Gastroesophageal sphincter (tissue), 4 donors: ENCODE measurements at regions not wholly inside any gene's neighbourhood (a gene's known extent, or its start where the extent isn't known, plus 50 kb on each side); places are given as distances from the start of the nearest gene placed in this dataset.

Experiments used
- ATAC-seq: fragments of 150-250 bp; one replicate; pipeline ENCODE4 v1.9.1; 2016; ENCODE audit warnings: mild to moderate bottlenecking, moderate library complexity
- H3K27ac ChIP-seq, 4 donors: fragments of 200-600 bp; sonication (generic) in 3 of 4; 1 replicate in 3 of 4; 2 replicates in 1 of 4; pipeline ENCODE4 v1.5.1; 2016 to 2019
- H3K27me3 ChIP-seq: fragments of 200-600 bp; sonication (generic); one replicate; pipeline ENCODE4 v1.5.1; 2019
- H3K36me3 ChIP-seq, 2 donors: fragments of 200-600 bp; sonication (generic); one replicate each; pipeline ENCODE4 v1.5.1; 2019; ENCODE audit warnings: control low read depth in 1 of 2
- H3K4me1 ChIP-seq, 3 donors: fragments of 200-600 bp; sonication (generic); 1 replicate in 2 of 3; 2 replicates in 1 of 3; pipeline ENCODE4 v1.5.1; 2016 to 2019; ENCODE audit warnings: control low read depth in 2 of 3
- H3K4me3 ChIP-seq, 2 donors: fragments of 200-600 bp; sonication (generic); one replicate each; pipeline ENCODE4 v1.5.1; 2019; ENCODE audit warnings: mild to moderate bottlenecking in 1 of 2, moderate library complexity in 1 of 2
- H3K9me3 ChIP-seq, 3 donors: fragments of 200-600 bp; sonication (generic); one replicate each; pipeline ENCODE4 v1.5.1; 2017 to 2019; ENCODE audit warnings: control low read depth in 2 of 3
- EP300 ChIP-seq: sonication (generic); formaldehyde crosslinking; IDR thresholded peaks from one replicate; pipeline ENCODE4 v1.6.1; 2017; ENCODE audit warnings: antibody characterized with exemption, mild to moderate bottlenecking
- POLR2A ChIP-seq, 2 donors: fragments of 450-650 bp; IDR thresholded peaks; one replicate each; pipeline ENCODE4 v1.6.1; 2017; ENCODE audit warnings: antibody characterized with exemption in 2 of 2, mild to moderate bottlenecking in 2 of 2, moderate library complexity in 1 of 2
- POLR2AphosphoS5 ChIP-seq: sonication (generic); formaldehyde crosslinking; IDR thresholded peaks from one replicate; pipeline ENCODE4 v1.6.1; 2017; ENCODE audit warnings: antibody characterized with exemption
- WGBS, 2 donors: methylation state at CpG; one replicate each; pipeline ENCODE4 v1.1.5; 2018; ENCODE audit warnings: low coverage in 1 of 2; 5-methylcytosine and 5-hydroxymethylcytosine counted together
- TF ChIP-seq, protein P1 (sequence below), 4 experiments: fragments of 200-600 bp in 2 of 4; fragments of 450-650 bp in 2 of 4; sonication (generic) in 1 of 4; IDR thresholded peaks; one replicate each; pipeline ENCODE4 v1.5.1; 2017 to 2019; ENCODE audit warnings: antibody characterized with exemption in 4 of 4, mild to moderate bottlenecking in 2 of 4, moderate library complexity in 2 of 4

DNA sequence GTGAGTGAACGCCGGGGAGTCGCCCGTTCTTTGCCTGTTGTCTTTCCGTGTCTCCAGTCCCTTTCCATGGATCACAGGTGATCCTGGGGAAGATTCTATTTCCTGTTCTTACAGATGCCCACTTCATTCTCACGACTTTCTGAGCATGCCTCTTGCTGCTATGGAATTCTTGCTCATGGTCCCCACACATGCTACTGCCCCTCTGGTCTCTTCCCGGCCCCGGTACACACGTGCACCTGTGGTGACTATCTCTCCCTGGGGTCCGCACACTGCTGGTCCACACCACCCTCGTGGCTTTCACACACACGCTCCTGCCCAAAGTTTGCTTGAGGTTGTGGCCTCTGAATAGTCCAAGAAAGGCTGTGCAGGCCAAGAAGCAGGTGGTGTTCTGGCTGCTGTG is 67.9 kb upstream of the ALKAL2 start:
- ATAC-seq, result no peak
- Histone ChIP-seq H3K4me3 (no peak overlapping the region), H3K36me3 (no peaks in the 10 kb centered on the region), H3K27me3 (peaks cover 31% of the 10 kb centered on the region), H3K9me3 (no peaks in the 10 kb centered on the region), H3K4me1 (no peaks in the 10 kb centered on the region), H3K27ac (no peak overlapping the region)
- TF ChIP-seq, protein P1, sequence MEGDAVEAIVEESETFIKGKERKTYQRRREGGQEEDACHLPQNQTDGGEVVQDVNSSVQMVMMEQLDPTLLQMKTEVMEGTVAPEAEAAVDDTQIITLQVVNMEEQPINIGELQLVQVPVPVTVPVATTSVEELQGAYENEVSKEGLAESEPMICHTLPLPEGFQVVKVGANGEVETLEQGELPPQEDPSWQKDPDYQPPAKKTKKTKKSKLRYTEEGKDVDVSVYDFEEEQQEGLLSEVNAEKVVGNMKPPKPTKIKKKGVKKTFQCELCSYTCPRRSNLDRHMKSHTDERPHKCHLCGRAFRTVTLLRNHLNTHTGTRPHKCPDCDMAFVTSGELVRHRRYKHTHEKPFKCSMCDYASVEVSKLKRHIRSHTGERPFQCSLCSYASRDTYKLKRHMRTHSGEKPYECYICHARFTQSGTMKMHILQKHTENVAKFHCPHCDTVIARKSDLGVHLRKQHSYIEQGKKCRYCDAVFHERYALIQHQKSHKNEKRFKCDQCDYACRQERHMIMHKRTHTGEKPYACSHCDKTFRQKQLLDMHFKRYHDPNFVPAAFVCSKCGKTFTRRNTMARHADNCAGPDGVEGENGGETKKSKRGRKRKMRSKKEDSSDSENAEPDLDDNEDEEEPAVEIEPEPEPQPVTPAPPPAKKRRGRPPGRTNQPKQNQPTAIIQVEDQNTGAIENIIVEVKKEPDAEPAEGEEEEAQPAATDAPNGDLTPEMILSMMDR (IDR thresholded peaks at IDR 0.05), result no peak
- TF ChIP-seq POLR2AphosphoS5 (no peak), POLR2A (IDR thresholded peaks at IDR 0.05) (no peak), EP300 (no peak)
- 68 to 70% methylated on average over 8 to 11 of the region's 12 CpGs for WGBS, 2 donors

DNA sequence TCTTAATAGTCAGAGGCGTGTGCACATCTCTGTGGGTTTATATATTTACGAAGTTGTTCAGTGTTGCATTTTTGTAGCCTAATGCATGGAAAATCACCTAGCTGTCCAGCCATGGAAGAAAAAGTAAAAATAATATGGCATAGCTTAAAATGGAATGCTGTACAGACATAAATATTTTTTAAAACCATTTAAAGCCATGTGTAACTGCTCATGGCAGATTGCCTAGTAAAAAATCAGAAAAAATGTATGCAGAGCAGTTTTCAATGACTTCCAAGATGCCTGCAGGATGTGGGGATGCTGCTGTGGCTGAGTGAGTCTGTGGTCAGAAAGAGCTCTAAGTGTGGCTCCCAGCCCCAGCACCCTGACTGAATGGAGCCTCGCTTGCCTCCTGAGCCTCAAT is 64.8 kb upstream of the ALKAL2 start:
- Histone ChIP-seq H3K27me3 (peaks cover 30% of the 10 kb centered on the region), H3K36me3 (no peaks in the 10 kb centered on the region), H3K4me3 (no peak overlapping the region), H3K27ac (no peak overlapping the region), H3K9me3 (no peaks in the 10 kb centered on the region), H3K4me1 (no peaks in the 10 kb centered on the region)
- TF ChIP-seq, protein P1 (IDR thresholded peaks at IDR 0.05), result no peak
- TF ChIP-seq EP300, result no peak
- no peak for TF ChIP-seq POLR2AphosphoS5
- no peak for TF ChIP-seq POLR2A (IDR thresholded peaks at IDR 0.05)
- WGBS, 2 donors, result 35 to 52% methylated on average over 3 of the region's 3 CpGs
- no peak for ATAC-seq

DNA sequence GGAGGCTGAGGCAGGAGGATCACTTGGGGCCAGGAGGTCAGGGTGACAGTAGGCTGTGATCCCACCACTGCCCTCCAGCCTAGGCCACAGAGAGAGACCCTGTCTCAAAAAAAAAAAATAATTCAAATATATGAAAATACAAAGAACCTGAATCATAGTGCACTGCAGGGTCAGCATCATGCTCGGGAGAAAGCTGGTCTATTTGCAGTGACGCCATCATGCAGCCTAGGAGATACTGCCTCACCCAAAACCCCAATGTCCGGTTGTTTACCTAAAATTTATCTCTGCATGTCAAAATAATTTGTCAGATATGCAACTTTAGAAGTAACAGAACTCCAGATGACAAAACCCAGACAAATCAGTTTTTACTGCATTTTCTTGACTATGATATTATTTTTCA is 61.5 kb upstream of the ALKAL2 start:
- TF ChIP-seq, protein P1 (IDR thresholded peaks at IDR 0.05), result no peak
- TF ChIP-seq POLR2AphosphoS5 (no peak), EP300 (no peak), POLR2A (IDR thresholded peaks at IDR 0.05) (no peak)
- Histone ChIP-seq H3K9me3 (no peaks in the 10 kb centered on the region), H3K4me3 (no peak overlapping the region), H3K4me1 (no peaks in the 10 kb centered on the region), H3K27ac (no peak overlapping the region), H3K36me3 (no peaks in the 10 kb centered on the region), H3K27me3 (peaks cover 17% of the 10 kb centered on the region)
- 42 to 58% methylated on average over 3 of the region's 3 CpGs for WGBS, 2 donors
- ATAC-seq, result no peak

DNA sequence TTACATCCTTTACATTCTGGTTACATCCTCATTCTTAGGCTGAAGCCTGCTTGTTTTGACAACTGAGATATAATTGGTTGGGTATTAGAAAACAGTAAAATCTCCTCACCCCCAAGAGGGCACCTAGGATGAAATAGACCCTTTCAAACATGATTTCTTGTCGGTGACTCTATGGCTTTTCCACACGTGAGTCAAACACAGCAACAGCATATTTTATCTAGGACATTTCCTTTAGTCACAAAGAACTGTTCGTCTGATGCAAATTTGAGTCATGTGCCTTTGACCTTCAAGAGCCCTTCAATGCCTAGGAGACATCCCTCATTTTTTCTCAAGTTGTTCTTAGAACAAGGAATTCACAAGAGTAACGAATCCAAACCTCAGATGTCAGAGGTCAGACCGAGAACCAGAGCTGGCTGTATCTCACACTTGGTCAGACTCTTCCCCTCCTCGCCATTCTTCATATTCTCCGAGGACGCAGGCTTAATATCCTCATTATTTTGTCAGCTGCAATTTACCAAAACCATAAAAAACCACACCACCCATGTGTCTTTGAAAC is 60.5 kb upstream of the ALKAL2 start:
- Histone ChIP-seq H3K36me3 (no peaks in the 10 kb centered on the region), H3K9me3 (no peaks in the 10 kb centered on the region), H3K27ac (no peak overlapping the region), H3K27me3 (peaks cover 18% of the 10 kb centered on the region), H3K4me1 (no peaks in the 10 kb centered on the region), H3K4me3 (no peak overlapping the region)
- no peak for ATAC-seq
- no peak for TF ChIP-seq EP300
- TF ChIP-seq, protein P1 (IDR thresholded peaks at IDR 0.05), result no peak
- WGBS, 2 donors, result 23 to 40% methylated on average over 6 to 8 of the region's 8 CpGs

DNA sequence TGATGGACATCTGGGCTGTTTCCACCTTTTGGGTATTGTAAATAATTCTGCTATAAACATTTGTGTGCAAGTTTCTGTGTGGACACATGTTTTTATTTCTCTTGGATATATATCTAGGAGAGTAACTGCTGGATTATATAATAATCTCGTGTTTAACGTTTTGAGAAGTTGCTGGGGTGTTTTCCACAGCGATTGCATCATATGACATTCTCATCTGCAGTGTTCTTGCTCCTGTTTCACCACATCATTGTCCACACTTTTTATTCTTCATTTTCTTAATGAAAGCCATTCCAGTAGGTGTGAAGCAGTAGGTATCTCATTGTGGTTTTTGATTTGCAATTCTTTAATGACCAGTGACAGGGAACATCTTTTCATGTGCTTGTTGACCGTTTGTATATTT is 56.9 kb upstream of the ALKAL2 start:
- WGBS, 2 donors, result 61 to 85% methylated on average over 4 of the region's 4 CpGs
- Histone ChIP-seq H3K9me3 (no peaks in the 10 kb centered on the region), H3K4me3 (no peak overlapping the region), H3K27me3 (peaks cover 28% of the 10 kb centered on the region), H3K4me1 (no peaks in the 10 kb centered on the region), H3K36me3 (no peaks in the 10 kb centered on the region), H3K27ac (no peak overlapping the region)
- no peak for ATAC-seq
- TF ChIP-seq, protein P1 (IDR thresholded peaks at IDR 0.05), result no peak
- TF ChIP-seq EP300 (no peak), POLR2A (IDR thresholded peaks at IDR 0.05) (no peak), POLR2AphosphoS5 (no peak)
